NCI-H2196 (cell line): ENCODE measurements at regions not wholly inside any gene's neighbourhood (a gene's known extent, or its start where the extent isn't known, plus 50 kb on each side); places are given as distances from the start of the nearest gene placed in this dataset.

Experiments used
- DNase-seq: peaks from one replicate; lab custom pipeline; 2025; ENCODE audit not compliant: unreplicated experiment; lab: John Stamatoyannopoulos, UW

DNA sequence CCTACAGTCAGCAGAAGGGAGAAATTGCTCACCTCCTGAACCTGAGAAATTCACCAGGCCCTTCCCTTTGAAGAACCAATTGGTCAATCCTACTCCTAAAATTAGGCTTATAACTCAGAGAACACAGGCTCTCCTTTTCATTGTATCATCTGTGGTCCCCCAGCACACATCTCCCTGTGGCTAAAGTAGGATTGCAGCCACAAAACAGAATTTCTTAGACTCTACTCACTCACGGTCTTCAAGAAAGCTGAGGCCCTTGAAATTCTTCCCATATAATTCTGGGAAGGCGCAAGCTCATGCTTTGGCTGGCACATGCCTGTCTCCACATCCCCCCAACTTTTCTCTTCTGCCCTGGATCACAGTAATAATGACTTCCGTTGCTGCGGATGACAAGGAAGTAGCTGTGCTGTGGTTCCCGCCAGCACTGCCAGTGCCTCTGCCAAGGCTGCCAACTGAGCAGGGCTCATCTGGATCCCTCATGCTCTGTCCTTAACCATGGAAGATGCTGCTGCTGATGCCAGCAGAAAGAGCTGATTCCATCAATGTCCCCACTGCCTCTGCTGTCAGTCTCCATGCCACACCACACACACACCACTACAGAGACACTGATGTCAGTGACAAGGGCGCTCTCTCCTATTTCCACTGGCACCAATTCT is 200.6 kb upstream of the POU2AF2 start:
- no peak for DNase-seq

DNA sequence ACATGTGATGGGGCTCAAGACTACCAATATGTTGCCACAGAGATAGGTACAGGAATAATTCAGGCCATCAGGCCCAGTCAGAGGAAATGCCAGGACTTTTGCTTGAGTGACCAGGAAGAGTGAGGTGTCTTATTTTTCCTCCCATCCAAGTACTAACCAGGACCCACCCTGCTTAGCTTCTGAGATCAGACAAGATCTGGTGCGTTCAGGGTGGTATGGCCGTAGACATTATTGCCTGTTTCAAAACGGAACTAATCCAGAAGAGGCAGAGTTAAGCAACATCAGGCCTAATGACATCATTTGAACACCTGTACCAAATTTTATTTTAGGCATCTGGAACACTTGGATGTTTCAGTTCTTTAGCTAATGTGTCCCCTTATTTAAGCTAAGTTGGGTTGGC is 205.5 kb upstream of the POU2AF2 start:
- DNase-seq: no peak

DNA sequence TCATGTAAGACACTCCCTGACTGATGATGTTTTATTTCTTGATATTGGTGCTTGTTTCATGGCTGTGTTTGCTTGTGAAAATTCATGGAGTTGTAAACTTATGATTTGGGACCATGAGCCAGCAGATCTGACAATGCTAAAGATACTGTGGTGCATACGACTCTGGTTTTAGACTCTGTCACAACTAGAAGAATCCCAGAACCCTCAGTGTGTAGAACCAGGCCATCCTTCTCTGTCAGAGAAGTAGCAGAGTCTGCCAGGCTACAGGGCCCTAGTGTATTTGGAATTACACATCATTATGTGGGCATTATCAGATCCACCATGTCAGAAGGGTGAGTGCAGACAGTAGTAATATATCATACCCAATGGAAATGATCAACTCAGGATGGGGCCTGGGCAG is 209.8 kb upstream of the POU2AF2 start:
- no peak for DNase-seq

DNA sequence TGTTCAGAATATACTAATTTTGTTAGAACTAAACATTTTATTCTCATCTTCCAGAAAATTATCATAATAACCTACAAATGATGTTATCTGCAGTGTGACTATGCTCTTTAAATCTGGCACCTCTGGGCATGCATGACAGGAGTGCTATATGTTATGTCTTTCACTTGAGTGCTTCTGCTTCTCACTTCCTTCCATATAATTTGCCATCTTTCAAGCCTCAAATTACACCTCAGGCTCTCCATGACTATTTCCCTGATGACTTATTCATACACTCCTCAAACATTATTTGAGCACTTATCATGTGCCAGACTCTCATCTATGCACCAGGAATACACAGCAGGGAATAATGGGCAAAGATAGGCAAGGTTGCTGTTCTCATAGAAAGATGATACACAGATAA is 219.3 kb upstream of the POU2AF2 start:
- no peak for DNase-seq

DNA sequence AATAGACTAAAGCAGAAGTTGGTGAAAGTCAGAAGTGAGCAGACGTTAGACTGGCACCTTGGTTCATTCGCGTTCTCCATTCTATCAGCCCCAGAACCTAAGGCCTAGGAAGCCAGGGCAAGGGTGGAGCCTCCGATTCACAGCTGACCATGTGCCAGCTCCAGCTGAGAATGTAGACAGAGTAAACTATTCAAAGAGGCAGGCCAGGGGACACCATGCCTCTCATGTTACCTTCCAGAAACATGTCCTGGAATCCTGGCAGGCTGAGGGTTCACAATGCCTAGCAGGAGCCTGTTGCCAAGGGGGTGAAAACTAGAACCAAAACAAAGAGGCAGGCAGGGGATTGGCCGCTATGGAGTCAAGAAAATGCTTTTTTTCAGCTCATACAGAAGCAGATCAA is 224.4 kb upstream of the POU2AF2 start:
- no peak for DNase-seq

DNA sequence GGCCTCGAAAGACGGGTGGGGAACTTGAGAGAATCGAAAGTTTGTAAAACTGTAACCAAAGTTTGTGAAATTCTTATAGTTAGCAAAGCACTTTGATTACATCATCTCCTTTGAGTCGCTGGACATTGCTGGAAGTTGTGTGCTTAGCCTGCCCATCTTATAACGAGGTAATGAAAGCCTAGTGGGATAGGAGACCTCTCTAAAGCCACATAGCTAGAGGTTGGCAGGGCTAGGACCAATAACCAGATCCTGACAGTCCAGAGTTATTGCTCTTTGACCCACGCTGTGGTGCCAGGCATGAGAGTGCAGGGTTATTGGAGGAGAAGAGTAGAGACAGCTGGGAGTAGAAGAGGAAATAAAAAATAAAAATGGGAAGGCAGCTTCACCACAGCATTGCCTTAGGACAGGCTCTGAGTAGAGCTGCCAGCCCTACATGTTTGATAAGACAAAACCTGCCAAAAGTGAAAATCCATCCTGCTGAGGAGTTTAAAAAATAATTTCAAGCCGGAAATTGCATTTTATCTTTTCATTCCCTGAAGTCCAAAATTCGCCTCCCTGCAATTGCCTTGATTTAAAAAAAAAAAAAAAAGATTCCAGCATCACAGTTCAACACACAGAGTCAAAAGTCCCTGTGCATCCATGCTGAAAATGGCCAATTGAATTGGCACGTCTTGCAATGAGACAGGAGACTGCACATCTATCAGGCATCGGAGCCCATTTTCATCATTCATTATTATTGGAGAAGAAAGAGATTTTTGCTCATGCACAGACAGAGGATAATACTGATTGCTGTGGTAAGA is 225.5 kb upstream of the POU2AF2 start:
- DNase-seq: no peak

DNA sequence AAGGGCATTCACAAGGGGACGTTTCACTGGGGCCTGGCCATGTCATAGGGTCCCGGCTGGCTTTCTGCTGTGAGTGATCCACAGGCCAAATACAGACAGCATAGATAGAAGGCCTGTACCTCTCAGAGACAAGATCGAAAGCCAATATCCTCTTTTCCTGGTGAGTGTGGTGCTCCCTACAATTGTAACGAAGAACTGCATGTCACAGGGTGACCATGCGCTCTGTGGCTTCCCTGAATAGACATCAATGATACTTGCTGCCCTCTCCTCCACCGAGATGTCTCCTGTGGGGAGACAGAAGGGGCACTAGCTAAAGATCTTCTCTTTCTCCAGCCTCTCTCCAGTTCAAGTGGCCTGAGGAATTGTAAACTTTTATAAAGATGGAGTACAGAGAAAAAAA is 226.1 kb upstream of the POU2AF2 start:
- no peak for DNase-seq

DNA sequence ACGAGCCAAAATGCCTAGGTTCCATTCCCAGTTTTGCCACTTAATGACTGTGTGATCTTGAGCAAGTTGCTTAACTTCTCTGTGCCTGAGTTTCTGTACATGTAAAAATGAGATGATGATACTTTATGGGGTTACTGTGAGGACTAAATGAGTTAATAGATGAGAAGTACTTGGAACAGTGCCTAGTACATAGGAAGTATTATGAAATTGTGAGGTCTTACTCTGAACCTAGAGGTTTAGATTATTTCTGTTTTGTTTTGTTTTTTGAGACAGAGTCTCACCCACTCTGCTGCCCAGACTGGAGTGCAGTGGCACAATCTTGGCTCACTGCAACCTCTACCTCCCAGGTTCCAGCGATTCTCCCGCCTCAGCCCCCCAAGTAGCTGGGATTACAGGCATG is 227.0 kb upstream of the POU2AF2 start:
- no peak for DNase-seq

DNA sequence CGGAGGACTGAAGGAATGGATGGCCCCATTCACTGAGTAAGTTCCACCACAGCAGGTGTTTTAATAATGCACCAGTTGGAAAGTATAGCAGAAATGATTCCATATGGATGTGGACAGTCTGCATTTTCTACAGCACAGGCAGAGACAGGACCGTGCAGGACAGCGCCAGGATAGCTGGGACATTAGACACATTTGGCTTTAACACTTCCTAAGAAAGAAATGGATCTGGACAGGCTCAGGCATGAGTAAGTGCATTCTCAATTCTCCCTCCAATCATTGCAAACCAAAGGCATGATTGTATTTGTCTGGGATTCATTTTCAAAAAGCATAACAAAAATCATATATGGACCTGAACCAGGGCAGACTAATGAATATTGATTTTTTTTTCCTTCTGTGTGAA is 233.0 kb upstream of the POU2AF2 start:
- DNase-seq: no peak

DNA sequence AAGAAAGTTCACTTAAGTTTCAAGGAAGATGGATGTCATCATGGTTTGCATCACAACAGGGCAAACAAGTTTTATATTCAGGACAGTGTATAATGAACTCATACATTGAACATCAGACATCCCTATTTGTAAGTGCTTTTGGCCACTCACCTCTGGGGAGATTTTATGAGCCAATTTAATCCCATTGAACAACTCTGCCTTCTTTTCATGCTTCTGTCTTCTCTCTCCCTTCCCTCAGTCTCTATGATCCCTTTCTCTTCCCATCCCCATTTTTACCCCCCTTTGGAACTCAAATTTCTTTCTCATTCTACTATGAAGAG is 234.3 kb upstream of the POU2AF2 start:
- no peak for DNase-seq

DNA sequence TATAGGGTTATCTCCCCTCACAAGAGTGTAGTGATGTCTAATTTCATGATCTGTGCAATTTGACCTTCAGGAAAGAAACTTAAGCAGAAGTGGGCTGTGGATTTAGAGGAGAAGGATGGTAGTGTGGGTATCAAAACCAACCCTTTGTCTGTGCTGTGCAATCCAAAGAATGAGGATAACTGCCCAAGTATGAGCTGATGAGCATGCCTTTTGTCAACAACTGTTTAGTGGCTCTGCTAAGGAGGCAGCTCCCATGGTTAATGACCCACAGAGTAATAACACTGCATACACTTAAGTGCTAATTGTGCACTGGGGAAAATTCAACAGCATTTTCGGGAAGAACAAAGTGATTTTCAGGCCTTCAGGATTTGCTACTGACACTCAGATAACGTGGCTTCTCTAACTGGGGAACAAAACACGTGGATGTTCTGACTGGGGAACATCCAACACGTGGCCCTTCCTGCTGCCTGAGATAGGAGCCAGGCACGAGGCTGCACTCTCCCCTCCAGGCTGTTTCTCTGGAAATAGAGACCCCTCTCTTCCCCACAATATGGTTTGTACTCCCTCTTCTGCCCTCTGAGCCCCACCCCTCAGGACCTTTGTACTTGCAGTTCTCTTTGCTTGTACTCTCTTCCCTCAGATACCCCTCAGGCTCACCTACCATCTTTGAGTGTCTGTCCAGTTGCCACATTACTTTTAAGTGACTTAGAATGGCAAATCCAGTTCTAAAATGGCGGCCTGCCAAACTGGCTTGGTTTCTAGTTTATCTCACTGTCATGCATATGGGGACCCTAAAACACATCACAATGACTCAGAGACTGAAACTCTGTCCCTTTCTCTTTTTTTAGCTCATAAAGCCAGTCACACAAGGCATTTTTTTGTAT is 234.9 kb upstream of the POU2AF2 start:
- DNase-seq: no peak

DNA sequence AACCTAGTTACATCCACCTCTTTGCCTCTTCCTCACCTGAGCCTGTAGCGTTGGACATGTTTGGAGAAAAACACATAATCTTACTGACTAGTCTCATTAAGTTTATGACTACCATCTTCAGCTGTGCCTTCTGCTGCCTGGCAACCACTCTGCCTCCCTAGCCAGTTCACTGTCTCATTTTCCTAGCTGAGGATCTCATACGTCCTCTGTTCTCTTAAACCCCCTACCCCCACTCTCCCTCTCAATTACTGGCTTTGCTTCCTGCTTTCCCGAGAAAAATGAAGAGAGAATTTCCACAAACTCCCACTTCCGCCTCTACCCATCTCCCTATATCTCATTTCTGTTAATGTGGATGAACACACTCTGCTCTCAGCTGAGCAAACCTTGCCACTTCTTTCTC is 239.3 kb upstream of the POU2AF2 start:
- no peak for DNase-seq

DNA sequence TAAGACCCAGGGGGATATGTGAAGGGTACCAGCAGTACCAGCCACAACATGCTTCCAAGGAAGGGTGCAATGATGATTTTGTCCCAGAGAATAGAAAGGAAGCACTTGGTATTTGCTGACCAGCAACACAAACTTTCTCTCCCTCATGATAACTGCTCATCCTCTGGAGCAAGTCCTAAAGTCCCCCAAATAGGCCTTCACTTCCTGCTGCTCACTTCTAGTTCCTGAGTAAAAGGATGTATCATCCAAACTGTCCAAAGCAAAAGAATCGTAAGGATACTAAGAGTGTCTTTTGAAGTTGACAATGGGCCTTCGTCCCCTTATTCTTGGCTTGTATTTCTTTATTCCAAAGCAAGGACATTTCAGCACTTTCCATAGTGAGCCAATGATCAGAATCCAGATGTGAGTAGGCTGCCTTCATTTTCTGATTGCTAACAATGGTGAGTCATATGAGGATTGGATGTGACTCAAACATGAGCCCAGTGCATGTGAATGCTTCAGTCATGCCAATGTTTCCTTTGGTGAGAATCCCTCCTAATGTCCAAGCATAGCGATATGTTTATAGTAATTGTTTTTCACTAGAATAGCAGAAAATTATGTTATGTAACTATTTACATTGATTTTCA is 243.4 kb upstream of the POU2AF2 start:
- no peak for DNase-seq

DNA sequence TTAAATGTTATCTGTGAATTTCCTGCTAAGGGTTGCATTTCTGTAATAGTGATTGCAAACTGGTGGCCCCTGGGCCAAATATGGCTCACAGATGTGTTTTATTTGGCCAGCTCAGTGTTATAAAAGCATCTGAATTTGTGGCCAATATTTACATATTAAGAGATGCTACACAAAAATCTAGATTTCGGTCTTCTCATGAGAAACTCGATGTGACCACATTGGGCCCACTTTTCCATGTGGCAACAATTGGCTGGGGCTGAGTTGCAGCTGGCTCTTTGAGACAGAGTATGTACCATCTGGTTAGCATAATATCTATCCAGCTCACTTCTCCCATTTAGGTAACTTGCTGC is 244.5 kb upstream of the POU2AF2 start:
- DNase-seq: no peak

DNA sequence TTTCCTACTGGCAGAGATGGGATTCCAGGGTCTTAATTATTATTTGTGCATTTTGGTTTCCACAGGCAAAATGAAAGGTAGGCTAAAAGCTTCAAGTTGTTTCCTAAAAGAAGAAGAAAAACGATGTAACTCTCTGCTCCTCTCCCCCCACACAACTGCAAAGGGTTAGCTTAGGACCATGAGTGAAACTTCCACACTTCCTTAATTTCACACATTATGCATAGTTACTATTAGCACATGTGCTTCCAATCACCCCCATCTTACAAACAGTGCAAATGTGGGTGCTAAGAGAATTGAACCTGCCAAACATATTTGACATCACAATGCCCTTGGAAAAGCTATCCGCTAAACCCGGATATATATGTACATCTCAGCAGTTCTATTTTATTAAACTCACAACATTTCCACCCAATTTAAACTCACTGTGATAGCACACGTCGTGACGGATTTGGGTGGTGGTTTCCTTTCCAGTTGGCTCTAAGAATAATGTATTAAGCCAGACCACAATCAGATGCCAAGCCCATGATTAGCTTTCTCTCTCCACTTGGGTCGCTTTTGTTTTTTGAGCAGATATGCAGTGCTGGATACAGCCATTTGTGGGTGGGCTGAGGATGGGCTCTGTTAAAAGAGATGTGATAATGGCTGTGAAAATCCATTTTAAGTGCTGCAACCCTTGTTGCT is 245.0 kb upstream of the POU2AF2 start:
- DNase-seq: no peak

DNA sequence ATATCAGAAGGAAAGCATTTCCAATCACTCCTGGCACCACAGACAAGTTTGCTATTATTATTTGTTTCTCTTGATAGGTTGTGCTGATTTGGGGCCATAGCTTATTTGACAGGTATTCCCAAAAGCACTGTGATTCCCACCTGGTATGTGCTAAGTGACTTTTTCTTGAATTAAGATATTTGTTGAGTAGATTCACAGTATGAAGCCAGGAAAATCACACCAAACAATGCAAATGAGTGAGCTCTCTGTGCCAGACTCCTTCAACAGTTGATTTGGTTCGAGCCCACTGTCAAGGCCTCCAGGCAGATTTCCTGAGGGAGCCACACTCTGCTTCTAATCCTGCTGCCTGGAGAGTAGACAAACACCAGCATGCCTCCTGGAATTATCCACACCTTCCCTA is 253.0 kb upstream of the POU2AF2 start:
- no peak for DNase-seq

DNA sequence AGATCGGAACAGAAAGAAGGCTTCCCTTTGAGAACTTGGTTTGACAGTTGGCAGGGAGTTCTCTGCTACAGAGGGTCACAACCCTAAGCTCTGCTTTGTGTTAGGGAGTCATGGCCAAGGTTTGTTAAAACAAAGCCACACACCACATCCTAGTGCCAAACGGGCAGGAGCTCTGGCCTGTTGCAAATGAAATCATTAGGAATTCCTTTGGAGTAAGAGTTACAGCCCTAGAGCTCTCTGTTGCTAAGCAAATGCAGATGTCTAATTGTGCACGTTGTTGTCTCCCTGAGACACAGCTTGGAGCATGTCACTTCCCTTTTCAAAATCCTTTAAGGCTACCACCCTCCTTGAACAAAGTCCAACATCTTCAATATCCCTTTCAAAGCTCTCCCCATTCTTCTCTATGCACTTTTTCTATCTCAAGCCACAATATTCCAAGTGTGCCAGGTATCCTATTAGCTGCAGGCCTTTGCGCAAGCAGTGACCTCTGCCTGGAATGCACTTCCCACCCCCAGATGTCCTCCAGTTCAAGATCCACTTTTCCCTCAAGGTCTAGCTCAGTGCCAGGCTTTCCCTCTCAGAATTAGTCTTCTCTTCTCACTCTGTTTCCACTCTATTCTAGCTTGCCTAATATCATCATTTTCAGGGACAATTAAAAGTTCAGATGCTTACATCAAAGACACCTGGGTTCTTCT is 253.7 kb upstream of the POU2AF2 start:
- DNase-seq: no peak

DNA sequence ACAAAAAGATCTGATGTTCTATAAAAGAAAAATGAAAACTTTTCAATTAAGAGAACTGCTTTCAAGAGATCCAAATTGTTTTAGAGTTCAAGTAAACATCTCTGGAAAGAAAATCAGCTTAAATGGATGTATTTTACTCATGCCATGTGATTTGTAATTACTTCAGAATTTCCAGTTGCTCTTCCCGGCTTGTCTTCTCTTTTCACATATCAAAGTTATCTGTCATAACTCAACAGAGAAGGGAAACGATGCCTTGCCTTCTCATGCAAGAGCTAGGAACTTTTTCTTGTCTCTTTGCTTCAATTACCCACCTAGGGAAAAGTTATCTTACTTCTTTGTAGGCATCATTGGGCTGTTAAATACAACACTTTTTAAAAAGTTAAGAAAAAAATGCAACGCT is 255.2 kb upstream of the POU2AF2 start:
- DNase-seq: no peak

DNA sequence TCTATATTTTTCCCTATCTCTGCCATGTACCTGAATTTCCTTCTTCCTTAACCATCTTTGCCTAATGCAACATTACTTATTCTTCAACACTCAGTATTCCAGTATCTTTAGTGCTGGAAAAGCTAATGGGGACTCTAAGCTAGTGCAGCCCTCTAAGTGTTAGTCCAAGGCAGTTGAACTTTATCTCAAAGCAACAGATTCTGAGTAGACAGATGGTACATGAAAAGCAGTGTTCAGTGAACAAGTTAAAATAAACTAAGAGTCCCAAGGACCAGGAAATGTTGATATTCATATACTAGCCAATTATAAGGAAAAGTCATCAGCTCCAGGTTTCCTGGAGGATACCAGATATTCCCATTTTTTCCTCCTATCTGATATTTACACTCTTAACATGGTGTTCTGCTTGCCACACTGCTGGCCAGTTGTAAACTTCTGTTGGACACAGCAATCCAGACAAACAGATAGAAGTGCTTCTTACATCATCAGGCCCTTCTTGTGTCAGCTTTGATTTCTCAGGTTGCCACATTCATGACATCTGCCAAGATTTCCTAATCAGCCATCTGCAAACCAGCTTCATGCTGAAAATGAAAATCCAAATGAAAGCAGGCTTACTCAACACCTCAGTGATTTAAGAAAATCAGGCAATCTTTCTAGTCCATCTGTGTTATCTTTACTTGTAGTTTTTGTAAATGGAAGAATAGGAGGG is 255.9 kb upstream of the POU2AF2 start:
- DNase-seq: no peak

DNA sequence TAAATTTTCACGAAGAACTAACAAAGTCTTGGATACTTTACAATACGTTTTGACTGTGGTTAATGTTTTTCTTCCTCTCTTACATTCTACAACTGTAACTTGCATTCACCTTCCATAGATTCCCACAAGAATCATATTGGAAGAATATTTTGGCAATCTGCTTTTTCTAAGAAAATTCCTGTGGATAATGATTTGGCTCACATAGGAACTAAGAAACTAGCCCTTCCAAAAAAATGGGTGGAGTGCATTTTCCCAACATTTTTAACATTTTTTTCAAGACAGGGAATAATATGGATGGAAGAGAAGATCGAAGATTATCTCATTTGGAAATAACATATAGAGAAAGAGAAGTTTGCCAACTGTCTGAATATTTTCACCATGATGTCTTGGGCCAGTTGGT is 256.9 kb upstream of the POU2AF2 start:
- no peak for DNase-seq
